Suppressor macrophage treated with lipopolysaccharide for 1 hour (primary cell): ENCODE measurements at regions not wholly inside any gene's neighbourhood (a gene's known extent, or its start where the extent isn't known, plus 50 kb on each side); places are given as distances from the start of the nearest gene placed in this dataset.

Source experiments
- DNase-seq, 3 donors: peaks; one replicate each; pipeline ENCODE4 v3.0.0-alpha.2; 2020 to 2022

- DNase-seq = no peak
Observed at GRCh38 chr13:112247471-112248405, 128.4 kb upstream of the SPACA7 start.

- no peak for DNase-seq
Observed at GRCh38 chr13:112248406-112248760, 127.8 kb upstream of the SPACA7 start.

GRCh38 chr13:112248862-112249592 is 127.1 kb upstream of the SPACA7 start:
- no peak for DNase-seq

- DNase-seq = no peak
Observed at GRCh38 chr13:112249644-112250610, 126.2 kb upstream of the SPACA7 start.

GRCh38 chr13:112250788-112251445 is 125.2 kb upstream of the SPACA7 start:
- DNase-seq = no peak

- no peak for DNase-seq
Observed at GRCh38 chr13:112251930-112252585, 124.1 kb upstream of the SPACA7 start.

GRCh38 chr13:112252804-112253590 is 123.2 kb upstream of the SPACA7 start:
- DNase-seq = no peak

- no peak for DNase-seq
Observed at GRCh38 chr13:112253631-112254030, 122.5 kb upstream of the SPACA7 start.

GRCh38 chr13:112254061-112254818 is 121.9 kb upstream of the SPACA7 start:
- no peak for DNase-seq

GRCh38 chr13:112254900-112255299 is 121.3 kb upstream of the SPACA7 start:
- no peak for DNase-seq

- DNase-seq = no peak
Observed at GRCh38 chr13:112255550-112256120, 120.5 kb upstream of the SPACA7 start.

- DNase-seq = no peak
Observed at GRCh38 chr13:112256716-112257494, 119.2 kb upstream of the SPACA7 start.

GRCh38 chr13:112259511-112259910 is 116.6 kb upstream of the SPACA7 start:
- no peak for DNase-seq

- no peak for DNase-seq
Observed at GRCh38 chr13:112260108-112261055, 115.8 kb upstream of the SPACA7 start.

GRCh38 chr13:112261924-112262323 is 114.2 kb upstream of the SPACA7 start:
- DNase-seq = no peak

- DNase-seq = no peak
Observed at GRCh38 chr13:112263152-112263551, 113.0 kb upstream of the SPACA7 start.

GRCh38 chr13:112267660-112268059 is 108.5 kb upstream of the SPACA7 start:
- no peak for DNase-seq

GRCh38 chr13:112270951-112271350 is 105.2 kb upstream of the SPACA7 start:
- no peak for DNase-seq
